OCI-LY7 (cell line): ENCODE measurements at regions not wholly inside any gene's neighbourhood (a gene's known extent, or its start where the extent isn't known, plus 50 kb on each side); places are given as distances from the start of the nearest gene placed in this dataset.

Experiments
- BruUV-seq: library from RNA; stranded (reverse); fragments of 400-500 nt; replicated peaks from 2 replicates; lab custom pipeline; 2021; lab: Mats Ljungman, UMichigan
- CTCF ChIA-PET: fragments of 300-600 bp; sonication (Branson Sonifier 250); formaldehyde crosslinking; loops from one replicate; lab custom pipeline; 2022; ENCODE audit warnings: antibody characterized with exemption; ENCODE audit not compliant: unreplicated experiment; lab: Charles Lee
- POLR2A ChIA-PET: fragments of 300-600 bp; sonication (Branson Sonifier 250); formaldehyde crosslinking; loops from one replicate; lab custom pipeline; 2022; ENCODE audit warnings: antibody characterized with exemption; lab: Charles Lee
- DNase-seq: peaks from one replicate; pipeline ENCODE4 v3.0.0-alpha.2; 2015; ENCODE audit warnings: low spot score
- H2AFZ ChIP-seq: fragments of 200-600 bp; sonication (generic), shearing (Covaris generic); 2 replicates; pipeline ENCODE4 v1.6.1; 2014; ENCODE audit warnings: mild to moderate bottlenecking, antibody characterized with exemption, low read length, moderate library complexity
- H3K27ac ChIP-seq: fragments of 200-600 bp; sonication (generic); 2 replicates; pipeline ENCODE4 v1.5.1; 2014; ENCODE audit warnings: mixed run types, low read depth, mild to moderate bottlenecking, moderate library complexity, low read length, inconsistent platforms; ENCODE audit not compliant: poor library complexity, severe bottlenecking
- H3K36me3 ChIP-seq: fragments of 200-600 bp; sonication (generic); 2 replicates; pipeline ENCODE4 v1.6.1; 2014; ENCODE audit warnings: mild to moderate bottlenecking, antibody characterized with exemption, low read length, moderate library complexity, mixed read lengths; ENCODE audit not compliant: insufficient read depth
- H3K4me1 ChIP-seq: fragments of 200-600 bp; sonication (generic); 2 replicates; pipeline ENCODE4 v1.5.1; 2014; ENCODE audit warnings: mild to moderate bottlenecking, low read length; ENCODE audit not compliant: insufficient read depth, poor library complexity, severe bottlenecking
- H3K4me2 ChIP-seq: fragments of 200-600 bp; sonication (generic); 2 replicates; pipeline ENCODE4 v1.6.1; 2014; ENCODE audit warnings: mild to moderate bottlenecking, low read length
- H3K4me3 ChIP-seq: fragments of 200-600 bp; sonication (generic); 2 replicates; pipeline ENCODE4 v1.5.1; 2014; ENCODE audit warnings: mild to moderate bottlenecking, low read depth, low read length; ENCODE audit not compliant: poor library complexity, severe bottlenecking
- H3K79me2 ChIP-seq: fragments of 200-600 bp; sonication (generic); 2 replicates; pipeline ENCODE4 v1.6.1; 2016; ENCODE audit warnings: low read depth, mild to moderate bottlenecking, low read length, moderate library complexity, mixed read lengths; ENCODE audit not compliant: insufficient read depth
- H3K9me2 ChIP-seq: fragments of 200-600 bp; sonication (generic); 2 replicates; pipeline ENCODE4 v1.6.1; 2016; ENCODE audit warnings: mild to moderate bottlenecking, low read length, mixed read lengths; ENCODE audit not compliant: insufficient read depth
- H3K9me3 ChIP-seq: fragments of 200-600 bp; sonication (generic); 2 replicates; pipeline ENCODE4 v1.6.1; 2014; ENCODE audit warnings: mild to moderate bottlenecking, mixed run types, low read length, mixed read lengths
- H4K20me1 ChIP-seq: fragments of 200-600 bp; sonication (generic); 2 replicates; pipeline ENCODE4 v1.6.1; 2014; ENCODE audit warnings: mild to moderate bottlenecking, antibody characterized with exemption, low read length, moderate library complexity, mixed read lengths; ENCODE audit not compliant: insufficient read depth
- CTCF ChIP-seq: fragments of 200-600 bp; sonication (generic); conservative IDR thresholded peaks from 2 replicates; pipeline ENCODE4 v1.5.1; 2014; ENCODE audit warnings: mild to moderate bottlenecking, antibody characterized with exemption, low read length, moderate library complexity, mixed read lengths
- EZH2phosphoT487 ChIP-seq: fragments of 200-600 bp; sonication (generic); IDR thresholded peaks from 2 replicates; pipeline ENCODE4 v1.6.1; 2018; ENCODE audit warnings: low read depth, borderline replicate concordance, mild to moderate bottlenecking, mixed run types, antibody characterized with exemption, low read length, moderate library complexity, mixed read lengths
- intact Hi-C: fragments of 100-400 bp; cut with micrococcal nuclease; formaldehyde crosslinking; loops from one replicate; pipeline ENCODE4 v1.10.0; 2022; ENCODE audit not compliant: unreplicated experiment

- intact Hi-C loops, result no loop called here
- H3K9me3 ChIP-seq, result no peaks in the 10 kb centered on the region
- no peaks in the 10 kb centered on the region for H4K20me1 ChIP-seq
- H3K79me2 ChIP-seq, result no peaks in the 10 kb centered on the region
- CTCF ChIA-PET, result no interaction called here
- no peak overlapping the region for H3K4me2 ChIP-seq
- H3K9me2 ChIP-seq, result no peaks in the 10 kb centered on the region
- TF ChIP-seq EZH2phosphoT487 (no peak), CTCF (no peak)
- no peaks in the 10 kb centered on the region for H3K36me3 ChIP-seq
- no peaks in the 10 kb centered on the region for H3K4me1 ChIP-seq
- H3K27ac ChIP-seq, result no peak overlapping the region
- POLR2A ChIA-PET, result no interaction called here
- no peak overlapping the region for H2AFZ ChIP-seq
- no peak for DNase-seq
- H3K4me3 ChIP-seq, result no peak overlapping the region
- BruUV-seq, result no TSS peak
Measured at GRCh38 chr2:71849111-71849510, 298.6 kb downstream of the CYP26B1 start.

- no peak for TF ChIP-seq EZH2phosphoT487
- H3K4me3 ChIP-seq, result no peak overlapping the region
- H3K4me1 ChIP-seq, result no peaks in the 10 kb centered on the region
- intact Hi-C loops, result no loop called here
- BruUV-seq, result no TSS peak
- ChIA-PET CTCF (no interaction called here), POLR2A (no interaction called here)
- no peak overlapping the region for H2AFZ ChIP-seq
- H3K9me2 ChIP-seq, result no peaks in the 10 kb centered on the region
- H4K20me1 ChIP-seq, result no peaks in the 10 kb centered on the region
- no peak overlapping the region for H3K4me2 ChIP-seq
- H3K27ac ChIP-seq, result no peak overlapping the region
- H3K9me3 ChIP-seq, result no peaks in the 10 kb centered on the region
- DNase-seq, result no peak
- no peaks in the 10 kb centered on the region for H3K79me2 ChIP-seq
- H3K36me3 ChIP-seq, result no peaks in the 10 kb centered on the region
Measured at GRCh38 chr2:71846669-71847291, 300.9 kb downstream of the CYP26B1 start.

GRCh38 chr2:71846072-71846471 is 301.6 kb downstream of the CYP26B1 start:
- Histone ChIP-seq H2AFZ (no peak overlapping the region), H3K9me3 (no peaks in the 10 kb centered on the region), H4K20me1 (no peaks in the 10 kb centered on the region), H3K9me2 (no peaks in the 10 kb centered on the region), H3K4me2 (no peak overlapping the region), H3K79me2 (no peaks in the 10 kb centered on the region), H3K4me3 (no peak overlapping the region), H3K36me3 (no peaks in the 10 kb centered on the region), H3K27ac (no peak overlapping the region), H3K4me1 (no peaks in the 10 kb centered on the region)
- BruUV-seq, result no TSS peak
- ChIA-PET CTCF (no interaction called here), POLR2A (no interaction called here)
- no peak for DNase-seq
- TF ChIP-seq CTCF, result no peak
- TF ChIP-seq EZH2phosphoT487, result no peak
- intact Hi-C loops, result no loop called here
